ENCODE measurements at regions not wholly inside any gene's neighbourhood (a gene's known extent, or its start where the extent isn't known, plus 50 kb on each side); places are given as distances from the start of the nearest gene placed in this dataset.
"Not testable (repeated sequence)": the region's sequence is repeated elsewhere in the genome, so short reads cannot be mapped to it uniquely, and the experiment has no call there.

DNA sequence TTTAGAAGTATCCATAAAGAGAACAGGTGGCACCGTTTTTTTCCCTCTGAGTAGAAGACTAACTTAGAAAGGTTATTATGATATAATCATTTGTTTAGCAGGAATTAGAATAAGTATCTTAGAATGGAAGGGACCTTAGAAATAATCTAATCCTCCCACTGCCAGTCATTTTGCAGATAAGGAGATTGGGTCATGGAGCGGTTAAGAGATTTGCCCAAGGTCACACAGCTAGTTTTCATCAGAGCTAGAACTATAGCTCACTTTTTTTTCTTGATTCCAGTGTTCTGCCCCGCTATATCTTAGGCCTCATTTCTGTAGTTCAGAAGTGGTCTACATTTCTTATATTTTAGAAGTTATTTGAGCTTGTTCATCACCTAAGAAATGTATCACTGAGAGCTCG, 139.6 kb downstream of the PRL start:
- no peak for FAIRE-seq

GRCh38 chr6:22164236-22164635, 132.6 kb downstream of the PRL start:
- no peak for FAIRE-seq

GRCh38 chr6:22171006-22171405, 125.8 kb downstream of the PRL start:
- FAIRE-seq = not testable (repeated sequence)

- not testable (repeated sequence) for FAIRE-seq
Observed at GRCh38 chr6:22171885-22172284, 125.0 kb downstream of the PRL start.

DNA sequence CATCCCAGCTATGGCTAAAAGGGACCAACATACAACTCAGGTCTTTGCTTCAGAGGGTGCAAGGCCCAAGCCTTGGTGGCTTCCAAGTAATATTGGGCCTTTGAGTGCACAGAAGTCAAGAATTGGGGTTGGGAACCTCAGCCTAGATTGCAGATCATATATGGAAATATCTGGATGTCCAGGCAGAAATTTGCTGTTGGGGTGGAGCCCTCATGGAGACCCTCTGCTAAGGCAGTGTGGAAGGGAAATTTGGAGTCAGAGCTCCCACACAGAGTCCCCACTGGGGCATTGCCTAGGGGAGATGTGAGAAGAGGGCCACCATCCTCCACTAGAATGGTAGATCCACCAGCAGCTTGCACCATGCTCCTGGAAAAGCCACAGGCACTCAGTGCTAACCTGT, 123.5 kb downstream of the PRL start:
- no peak for FAIRE-seq

GRCh38 chr6:22180250-22180649, 116.6 kb downstream of the PRL start:
- not testable (repeated sequence) for FAIRE-seq

DNA sequence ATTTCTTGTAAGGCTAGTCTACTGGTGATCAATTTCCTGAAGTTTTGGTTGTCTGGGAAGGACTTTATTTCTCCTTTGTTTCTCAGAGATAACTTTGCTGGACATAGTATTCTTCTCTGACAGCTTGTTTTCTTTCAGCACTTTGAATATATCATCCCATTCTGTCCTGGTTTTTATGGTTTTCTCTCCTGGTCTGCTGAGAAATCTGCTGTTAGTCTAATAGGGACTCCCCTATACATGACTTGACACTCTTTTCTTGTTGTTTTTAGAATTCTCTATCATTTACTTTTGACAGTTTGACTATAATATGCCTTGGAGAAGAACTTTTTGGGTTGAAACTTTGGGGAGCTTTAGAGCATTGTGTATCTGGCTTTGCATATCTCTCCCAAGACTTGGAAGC, 112.5 kb downstream of the PRL start:
- FAIRE-seq = no peak

DNA sequence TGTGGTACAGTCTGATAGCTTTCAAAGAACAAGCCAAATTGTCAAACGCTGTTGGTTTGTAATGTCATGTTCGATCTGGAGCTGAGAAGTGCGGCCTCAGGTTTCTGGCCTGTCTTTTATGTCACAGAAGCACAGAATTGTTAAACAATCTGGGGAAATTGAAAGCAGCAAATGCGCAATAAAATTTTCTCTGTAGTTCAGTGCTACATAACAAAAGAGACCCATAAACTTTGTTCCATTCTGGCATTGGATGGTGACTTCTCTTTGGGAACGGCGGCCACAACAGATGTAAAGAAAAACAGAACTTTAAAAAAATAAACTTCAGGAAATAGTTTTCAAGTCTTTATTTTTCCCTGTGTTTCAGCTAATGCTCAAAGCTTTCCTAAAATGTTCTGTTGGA, 106.9 kb downstream of the PRL start:
- no peak for FAIRE-seq

- no peak for FAIRE-seq
Observed at GRCh38 chr6:22194188-22194921, 102.5 kb downstream of the PRL start.

DNA sequence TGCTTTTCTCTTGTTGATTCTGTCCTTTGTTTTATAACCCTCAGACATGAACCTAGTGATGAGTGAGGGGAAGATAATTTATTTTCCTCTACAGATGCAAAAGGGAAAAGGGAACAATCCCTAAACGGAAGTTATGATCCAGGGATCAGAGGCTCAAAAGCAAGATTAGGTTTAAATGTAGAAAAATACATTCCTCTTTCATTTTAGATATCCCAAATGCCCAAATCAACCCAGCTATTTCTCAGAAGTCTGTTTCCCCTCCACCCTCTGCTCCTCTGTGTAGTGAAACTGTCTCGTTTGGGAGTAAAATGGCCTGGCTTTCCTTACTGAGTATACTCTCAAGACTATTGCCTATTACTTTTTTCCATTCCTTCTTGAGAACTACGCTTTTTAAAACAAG, 97.1 kb downstream of the PRL start:
- FAIRE-seq = no peak

- FAIRE-seq = no peak
Observed at GRCh38 chr6:22204153-22204552, 92.7 kb downstream of the PRL start.

GRCh38 chr6:22205266-22205665, 91.6 kb downstream of the PRL start:
- no peak for FAIRE-seq

GRCh38 chr6:22206106-22206505, 90.7 kb downstream of the PRL start:
- no peak for FAIRE-seq

DNA sequence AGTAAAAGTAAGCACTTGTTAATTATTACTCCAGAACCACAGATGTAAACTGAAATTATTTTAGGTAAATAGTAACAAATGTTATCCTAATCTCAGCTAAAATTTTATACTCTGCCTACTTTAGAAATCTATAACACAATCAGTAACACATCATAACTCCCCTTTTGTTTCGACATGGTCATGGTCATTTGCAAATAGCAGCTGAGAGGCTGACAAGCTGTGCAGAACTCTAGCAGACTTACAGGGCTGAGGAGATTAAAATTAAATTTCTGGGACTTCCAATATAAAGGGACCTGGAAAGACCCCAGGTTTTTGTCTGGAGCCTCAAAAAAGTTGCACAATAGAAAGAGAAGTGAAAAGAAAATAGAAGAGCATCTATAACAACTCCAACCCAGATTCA, 88.8 kb downstream of the PRL start:
- FAIRE-seq = no peak

DNA sequence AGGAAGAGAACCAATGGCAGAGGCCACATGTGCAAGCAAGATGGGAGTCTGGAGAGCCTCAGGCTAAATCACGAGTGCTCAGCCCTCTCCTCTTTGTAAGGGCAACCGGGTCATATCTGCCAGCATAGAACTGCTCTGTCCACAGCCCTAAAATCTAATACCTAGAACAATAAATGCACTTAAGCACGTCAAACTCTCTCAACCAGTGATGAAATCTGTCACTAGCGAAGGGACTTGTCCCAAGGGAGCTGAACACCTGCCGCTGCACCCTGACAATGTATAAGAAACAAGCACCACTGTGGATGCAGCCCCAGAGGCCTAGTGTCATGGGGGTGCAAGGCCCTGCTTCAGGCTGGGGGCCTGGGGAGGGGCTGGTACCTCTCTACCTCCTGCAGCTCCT, 82.5 kb downstream of the PRL start:
- FAIRE-seq = no peak

- not testable (repeated sequence) for FAIRE-seq
Observed at GRCh38 chr6:22215474-22215873, 81.4 kb downstream of the PRL start.

DNA sequence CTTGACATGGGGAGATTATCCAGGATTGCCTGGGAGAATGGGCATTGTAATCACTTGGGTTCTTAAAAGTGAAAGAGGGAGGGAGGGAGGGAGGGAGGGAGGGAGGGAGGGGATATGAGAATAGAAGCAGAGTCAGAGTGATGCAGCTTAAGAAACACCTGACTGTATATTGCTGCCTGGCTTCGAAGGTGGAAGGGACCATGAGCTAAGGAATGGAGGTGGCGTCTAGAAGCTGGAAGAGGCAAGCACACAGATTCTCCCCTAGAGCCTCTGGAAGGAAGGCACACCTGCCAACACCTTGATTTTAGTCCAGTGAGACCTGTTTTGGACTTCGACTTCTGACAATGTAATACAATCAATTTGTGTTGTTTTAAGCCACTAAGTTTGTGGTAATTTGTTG, 78.4 kb downstream of the PRL start:
- no peak for FAIRE-seq

- no peak for FAIRE-seq
Observed at GRCh38 chr6:22219925-22220324, 76.9 kb downstream of the PRL start.

DNA sequence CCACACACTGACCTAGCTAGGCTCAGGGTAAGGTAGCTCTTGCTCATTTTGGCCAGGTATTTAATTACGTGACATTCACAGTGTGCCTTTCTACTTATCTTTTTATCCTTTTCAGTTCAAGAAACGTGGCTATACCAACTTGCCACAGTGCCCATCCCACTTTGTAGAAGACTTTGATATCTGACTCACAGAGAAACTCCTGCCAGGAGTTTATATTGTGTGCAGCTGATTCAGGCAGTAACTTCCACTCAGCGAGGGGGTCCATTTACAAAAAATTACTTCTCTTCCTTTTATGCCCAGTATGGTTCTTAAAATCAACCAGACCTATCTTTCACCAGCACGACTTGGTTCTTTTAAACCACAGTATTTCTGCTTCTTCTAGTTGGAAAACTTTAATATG, 75.6 kb downstream of the PRL start:
- no peak for FAIRE-seq

GRCh38 chr6:22221630-22222029, 75.2 kb downstream of the PRL start:
- FAIRE-seq = no peak

- no peak for FAIRE-seq
Observed at GRCh38 chr6:22222469-22222868, 74.4 kb downstream of the PRL start.

- FAIRE-seq = no peak
Observed at GRCh38 chr6:22227824-22228610, 68.8 kb downstream of the PRL start.

DNA sequence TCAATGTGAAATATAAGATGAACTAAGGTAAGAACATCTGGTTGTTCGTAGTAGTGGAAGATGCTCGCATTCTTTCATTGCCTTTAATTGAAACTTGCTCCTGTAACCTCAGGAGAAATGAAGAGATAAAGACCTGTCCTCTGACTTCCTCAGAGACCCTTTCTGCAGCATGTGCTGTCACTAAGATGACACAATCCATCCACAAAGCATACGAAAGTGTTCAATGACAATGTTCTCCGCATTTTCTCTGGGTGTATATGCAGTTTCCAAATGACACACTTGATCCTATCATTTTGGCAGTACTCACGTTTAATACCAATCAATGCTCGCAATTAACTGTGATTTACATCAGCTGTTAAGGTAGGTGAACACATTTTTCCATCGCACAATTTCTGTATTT, 65.8 kb downstream of the PRL start:
- no peak for FAIRE-seq

- no peak for FAIRE-seq
Observed at GRCh38 chr6:22231616-22232015, 65.2 kb downstream of the PRL start.

Data from A204.1 (cell line).